Right lobe of liver (tissue), 6 donors: ENCODE measurements at regions not wholly inside any gene's neighbourhood (a gene's known extent, or its start where the extent isn't known, plus 50 kb on each side); places are given as distances from the start of the nearest gene placed in this dataset.

ENCODE experiments used
- ATAC-seq, 4 donors: fragments of 200-7000 bp; cut with Tn5 transposase; one replicate each; pipeline ENCODE4 v1.9.1; 2020; ENCODE audit warnings: mild to moderate bottlenecking in 4 of 4, moderate library complexity in 4 of 4
- DNase-seq, 3 donors: peaks; one replicate each; pipeline ENCODE4 v3.0.0-alpha.2; 2020
- H3K27ac ChIP-seq, 3 donors: fragments of 200-600 bp; one replicate each; pipeline ENCODE4 v1.8.0; 2022
- H3K27me3 ChIP-seq, 2 donors: fragments of 200-600 bp; one replicate each; pipeline ENCODE4 v1.8.0; 2022
- H3K36me3 ChIP-seq, 4 donors: fragments of 200-600 bp; sonication (generic) in 1 of 4; one replicate each; pipeline versions ENCODE4 v1.5.1 to v1.8.0; 2017 to 2022; ENCODE audit warnings: control low read depth in 1 of 4
- H3K4me1 ChIP-seq, 4 donors: fragments of 200-600 bp; sonication (generic) in 1 of 4; one replicate each; pipeline versions ENCODE4 v1.5.1 to v1.8.0; 2017 to 2022; ENCODE audit warnings: control low read depth in 1 of 4
- H3K4me3 ChIP-seq, 3 donors: fragments of 200-600 bp; one replicate each; pipeline ENCODE4 v1.8.0; 2022
- H3K9me3 ChIP-seq, 4 donors: fragments of 200-600 bp; sonication (generic) in 1 of 4; one replicate each; pipeline versions ENCODE4 v1.5.1 to v1.8.0; 2017 to 2022; ENCODE audit warnings: control low read depth in 1 of 4
- CTCF ChIP-seq, 4 donors: fragments of 200-600 bp in 3 of 4; fragments of 450-650 bp in 1 of 4; IDR thresholded peaks; one replicate each; pipeline versions ENCODE4 v1.5.1 to v1.8.0; 2016 to 2022; ENCODE audit warnings: antibody characterized with exemption in 4 of 4, mild to moderate bottlenecking in 2 of 4
- POLR2A ChIP-seq: fragments of 450-650 bp; IDR thresholded peaks from one replicate; pipeline ENCODE4 v1.6.1; 2017; ENCODE audit warnings: antibody characterized with exemption, mild to moderate bottlenecking
- WGBS: methylation state at CpG from one replicate; pipeline ENCODE4 v1.1.6; 2018; ENCODE audit warnings: low coverage, low lambda C conversion rate; ENCODE audit not compliant: insufficient coverage; ENCODE audit errors: missing lambda C conversion rate; 5-methylcytosine and 5-hydroxymethylcytosine counted together
- intact Hi-C, 2 donors: fragments of 100-400 bp; cut with DNase I; formaldehyde crosslinking; loops; one replicate each; pipeline versions ENCODE4 v1.11.2 to v1.14.1; 2022
- donor health status: DM: no; HTN: yes; CAD: no.
- donor health status: DM: no; HTN: no; CAD: no.
- donor health status: DM: no; HTN: no; CAD: no.
- donor health status: DM: no; HTN: yes; CAD: no.
- donor health status: DM: no; HTN: yes; CAD: no.

GRCh38 chr22:48704335-48704734 lies 1123.3 kb downstream of the BRD1 start:
- intact Hi-C loops, result no loop called here
- TF ChIP-seq POLR2A (no peak), CTCF (IDR thresholded peaks at IDR 0.05) (no peak)
- no peaks in the 10 kb centered on the region for H3K4me1 ChIP-seq
- no peaks in the 10 kb centered on the region for H3K36me3 ChIP-seq
- DNase-seq (peak in 1 of 3 donors; percentile 26), ATAC-seq (no peak)
- no peak overlapping the region for H3K4me3 ChIP-seq
- H3K9me3 ChIP-seq, result no peaks in the 10 kb centered on the region
- 86% methylated on average over 5 of the region's 13 CpGs for WGBS
- no peak overlapping the region for H3K27ac ChIP-seq
- H3K27me3 ChIP-seq, result no peaks in the 10 kb centered on the region

GRCh38 chr22:48703265-48703941 lies 1124.3 kb downstream of the BRD1 start:
- H3K4me3 ChIP-seq, result no peak overlapping the region
- H3K27ac ChIP-seq, result no peak overlapping the region
- H3K9me3 ChIP-seq, result no peaks in the 10 kb centered on the region
- 100% methylated on average over 3 of the region's 17 CpGs for WGBS
- intact Hi-C loops, result no loop called here
- H3K36me3 ChIP-seq, result no peaks in the 10 kb centered on the region
- DNase-seq, result peak; percentile 29 to 74 (median 59)
- ATAC-seq, result peak in 2 of 4 donors; percentile 31 to 78
- no peaks in the 10 kb centered on the region for H3K27me3 ChIP-seq
- H3K4me1 ChIP-seq, result no peaks in the 10 kb centered on the region
- TF ChIP-seq CTCF (IDR thresholded peaks at IDR 0.05) (no peak), POLR2A (no peak)

- ATAC-seq (peak; percentile 8 to 41 (median 28)), DNase-seq (peak; percentile 25 to 59 (median 57))
- H3K27ac ChIP-seq, result no peak overlapping the region
- 26% methylated on average over 9 of the region's 26 CpGs for WGBS
- no peak overlapping the region for H3K4me3 ChIP-seq
- no peaks in the 10 kb centered on the region for H3K9me3 ChIP-seq
- intact Hi-C loops, result no loop called here
- no peaks in the 10 kb centered on the region for H3K36me3 ChIP-seq
- no peak for TF ChIP-seq CTCF (IDR thresholded peaks at IDR 0.05)
- H3K27me3 ChIP-seq, result no peaks in the 10 kb centered on the region
- no peaks in the 10 kb centered on the region for H3K4me1 ChIP-seq
Measured at GRCh38 chr22:48702573-48703264, 1125.0 kb downstream of the BRD1 start.

GRCh38 chr22:48701296-48702030 lies 1126.2 kb downstream of the BRD1 start:
- Histone ChIP-seq H3K4me1 (no peaks in the 10 kb centered on the region), H3K9me3 (no peaks in the 10 kb centered on the region), H3K27me3 (no peaks in the 10 kb centered on the region), H3K27ac (no peak overlapping the region), H3K36me3 (no peaks in the 10 kb centered on the region), H3K4me3 (no peak overlapping the region)
- TF ChIP-seq CTCF (IDR thresholded peaks at IDR 0.05) (no peak), POLR2A (no peak)
- WGBS, result 50% methylated on average over 2 of the region's 23 CpGs
- ATAC-seq, result no peak
- intact Hi-C loops, result no loop called here
- DNase-seq, result peak in 1 of 3 donors; percentile 49
